HEK293 (cell line): ENCODE measurements at regions not wholly inside any gene's neighbourhood (a gene's known extent, or its start where the extent isn't known, plus 50 kb on each side); places are given as distances from the start of the nearest gene placed in this dataset.

ENCODE experiments used
- CTCF ChIA-PET: fragments of 350-600 bp; formaldehyde crosslinking; extraction: SDS; loops from one replicate; lab custom pipeline; 2021; ENCODE audit warnings: antibody characterized with exemption; lab: Yijun Ruan, JAX
- POLR2A ChIA-PET: fragments of 300-600 bp; formaldehyde crosslinking; extraction: SDS; loops from one replicate; lab custom pipeline; 2020; ENCODE audit warnings: antibody characterized with exemption, inconsistent platforms; lab: Yijun Ruan, JAX
- H3K27ac ChIP-seq: fragments of 200-500 bp; sonication (Bioruptor generic); 2 replicates; pipeline ENCODE4 v1.5.1; 2014; ENCODE audit warnings: low read depth, low read length, control low read depth, inconsistent platforms; ENCODE audit errors: extremely low read depth
- H3K36me3 ChIP-seq, 2 experiments: fragments of 200-500 bp in 1 of 2; sonication (Bioruptor generic) in 1 of 2; 1 replicate in 1 of 2; 2 replicates in 1 of 2; pipeline ENCODE4 v1.5.1; 2014 to 2017; ENCODE audit warnings: inconsistent platforms in 2 of 2, low read length in 2 of 2; ENCODE audit not compliant: control insufficient read depth in 2 of 2, insufficient read depth in 1 of 2
- H3K4me1 ChIP-seq: fragments of 200-500 bp; sonication (Bioruptor generic); 2 replicates; pipeline ENCODE4 v1.5.1; 2014; ENCODE audit warnings: mild to moderate bottlenecking, low read length, inconsistent platforms; ENCODE audit not compliant: control insufficient read depth, insufficient read depth
- H3K4me3 ChIP-seq: 2 replicates; pipeline ENCODE4 v1.5.1; 2011; ENCODE audit warnings: low read depth, mild to moderate bottlenecking, control low read depth, low read length, moderate library complexity
- H3K9me3 ChIP-seq: fragments of 200-500 bp; sonication (Bioruptor generic); 2 replicates; pipeline ENCODE4 v1.5.1; 2014; ENCODE audit warnings: low read depth, low read length, inconsistent platforms; ENCODE audit not compliant: control insufficient read depth, insufficient read depth
- BCL11B ChIP-seq: fragments of 450-650 bp; formaldehyde crosslinking; IDR thresholded peaks from 2 replicates; pipeline ENCODE4 v1.5.1; 2016; ENCODE audit warnings: low read depth, missing biosample characterization, missing genetic modification characterization
- CTCF ChIP-seq: fragments of 450-650 bp; formaldehyde crosslinking; IDR thresholded peaks from 2 replicates; pipeline ENCODE4 v1.5.1; 2016; ENCODE audit warnings: missing biosample characterization, missing genetic modification characterization
- KLF16 ChIP-seq: fragments of 450-650 bp; formaldehyde crosslinking; IDR thresholded peaks from 2 replicates; pipeline ENCODE4 v1.5.1; 2017; ENCODE audit warnings: missing biosample characterization, missing genetic modification characterization
- PRDM4 ChIP-seq: fragments of 450-650 bp; formaldehyde crosslinking; IDR thresholded peaks from 2 replicates; pipeline ENCODE4 v1.5.1; 2017; ENCODE audit warnings: missing biosample characterization, missing genetic modification characterization
- SCRT2 ChIP-seq: fragments of 450-650 bp; formaldehyde crosslinking; IDR thresholded peaks from 2 replicates; pipeline ENCODE4 v1.5.1; 2016; ENCODE audit warnings: missing biosample characterization, missing genetic modification characterization
- ZFP37 ChIP-seq: fragments of 450-650 bp; formaldehyde crosslinking; IDR thresholded peaks from 2 replicates; pipeline ENCODE4 v1.5.1; 2016; ENCODE audit warnings: missing biosample characterization, missing genetic modification characterization
- ZNF148 ChIP-seq: fragments of 450-650 bp; formaldehyde crosslinking; IDR thresholded peaks from 2 replicates; pipeline ENCODE4 v1.5.0; 2017; ENCODE audit warnings: missing biosample characterization, missing genetic modification characterization, borderline replicate concordance
- ZNF221 ChIP-seq: fragments of 450-650 bp; formaldehyde crosslinking; IDR thresholded peaks from 2 replicates; pipeline ENCODE4 v1.5.1; 2017; ENCODE audit warnings: missing biosample characterization, missing genetic modification characterization, borderline replicate concordance
- ZNF223 ChIP-seq: fragments of 450-650 bp; formaldehyde crosslinking; IDR thresholded peaks from 2 replicates; pipeline ENCODE4 v1.5.1; 2016; ENCODE audit warnings: missing biosample characterization, missing genetic modification characterization
- ZNF280D ChIP-seq: fragments of 450-650 bp; formaldehyde crosslinking; IDR thresholded peaks from 2 replicates; pipeline ENCODE4 v1.5.1; 2016; ENCODE audit warnings: missing biosample characterization, missing genetic modification characterization
- ZNF324 ChIP-seq: fragments of 450-650 bp; formaldehyde crosslinking; IDR thresholded peaks from 2 replicates; pipeline ENCODE4 v1.5.1; 2016; ENCODE audit warnings: missing biosample characterization, missing genetic modification characterization
- ZNF518A ChIP-seq: fragments of 450-650 bp; formaldehyde crosslinking; conservative IDR thresholded peaks from 2 replicates; pipeline ENCODE4 v1.5.1; 2016; ENCODE audit warnings: low read depth, missing biosample characterization, missing genetic modification characterization
- ZNF544 ChIP-seq: fragments of 450-650 bp; formaldehyde crosslinking; IDR thresholded peaks from 2 replicates; pipeline ENCODE4 v1.5.0; 2017; ENCODE audit warnings: missing biosample characterization, missing genetic modification characterization
- ZNF629 ChIP-seq: fragments of 450-650 bp; formaldehyde crosslinking; IDR thresholded peaks from 2 replicates; pipeline ENCODE4 v1.5.1; 2017; ENCODE audit warnings: missing biosample characterization, missing genetic modification characterization
- ZNF654 ChIP-seq: fragments of 450-650 bp; formaldehyde crosslinking; IDR thresholded peaks from 2 replicates; pipeline ENCODE4 v1.5.1; 2016; ENCODE audit warnings: low read depth, missing biosample characterization, missing genetic modification characterization
- ZNF692 ChIP-seq: fragments of 450-650 bp; formaldehyde crosslinking; IDR thresholded peaks from 2 replicates; pipeline ENCODE4 v1.5.1; 2016; ENCODE audit warnings: missing biosample characterization, missing genetic modification characterization
- ZNF701 ChIP-seq: fragments of 450-650 bp; formaldehyde crosslinking; IDR thresholded peaks from 2 replicates; pipeline ENCODE4 v1.5.1; 2016; ENCODE audit warnings: missing biosample characterization, missing genetic modification characterization
- ZNF837 ChIP-seq: fragments of 450-650 bp; formaldehyde crosslinking; IDR thresholded peaks from 2 replicates; pipeline ENCODE4 v1.5.1; 2016; ENCODE audit warnings: missing biosample characterization, missing genetic modification characterization
- ZSCAN16 ChIP-seq: fragments of 450-650 bp; formaldehyde crosslinking; IDR thresholded peaks from 2 replicates; pipeline ENCODE4 v1.5.1; 2016; ENCODE audit warnings: missing biosample characterization, missing genetic modification characterization

- TF ChIP-seq ZNF654 (tag by site-specific recombination) (no peak), ZNF837 (no peak), ZNF221 (tag by site-specific recombination) (no peak), PRDM4 (tag by site-specific recombination) (no peak), ZNF544 (tag by site-specific recombination) (no peak), KLF16 (tag by site-specific recombination) (no peak), SCRT2 (tag by site-specific recombination) (no peak), ZNF280D (tag by site-specific recombination) (no peak), ZNF701 (tag by site-specific recombination) (no peak), ZNF223 (no peak), CTCF (no peak), ZNF324 (tag by site-specific recombination) (no peak)
- TF ChIP-seq, all 188 proteins: peak for 0
- POLR2A ChIA-PET = no interaction called here
- H3K4me1 ChIP-seq = no peaks in the 10 kb centered on the region
- CTCF ChIA-PET = no interaction called here
- no peaks in the 10 kb centered on the region for H3K36me3 ChIP-seq
- no peak overlapping the region for H3K4me3 ChIP-seq
- H3K27ac ChIP-seq = no peak overlapping the region
- H3K9me3 ChIP-seq = no peaks in the 10 kb centered on the region
Observed at GRCh38 chr4:156190615-156191014, 236.9 kb upstream of the CTSO start.

- ChIA-PET CTCF (no interaction called here), POLR2A (no interaction called here)
- Histone ChIP-seq H3K9me3 (no peaks in the 10 kb centered on the region), H3K4me3 (no peak overlapping the region), H3K36me3 (no peaks in the 10 kb centered on the region), H3K27ac (no peak overlapping the region), H3K4me1 (no peaks in the 10 kb centered on the region)
- TF ChIP-seq ZNF518A (tag by site-specific recombination) (no peak), ZNF629 (tag by site-specific recombination) (no peak), ZFP37 (tag by site-specific recombination) (no peak), ZNF148 (tag by site-specific recombination) (no peak), ZSCAN16 (no peak), ZNF692 (no peak), BCL11B (tag by site-specific recombination) (no peak)
Observed at GRCh38 chr4:156188596-156188995, 234.9 kb upstream of the CTSO start.
